GM12892 (cell line): ENCODE measurements at regions not wholly inside any gene's neighbourhood (a gene's known extent, or its start where the extent isn't known, plus 50 kb on each side); places are given as distances from the start of the nearest gene placed in this dataset.

Experiments used
- POLR2A ChIP-seq: IDR thresholded peaks from 2 replicates; pipeline ENCODE4 v1.6.1; 2011; ENCODE audit warnings: low read depth, low read length, control low read depth
- POLR2AphosphoS5 ChIP-seq: IDR thresholded peaks from 2 replicates; pipeline ENCODE4 v1.6.1; 2011; ENCODE audit warnings: low read depth, low read length, control low read depth

DNA sequence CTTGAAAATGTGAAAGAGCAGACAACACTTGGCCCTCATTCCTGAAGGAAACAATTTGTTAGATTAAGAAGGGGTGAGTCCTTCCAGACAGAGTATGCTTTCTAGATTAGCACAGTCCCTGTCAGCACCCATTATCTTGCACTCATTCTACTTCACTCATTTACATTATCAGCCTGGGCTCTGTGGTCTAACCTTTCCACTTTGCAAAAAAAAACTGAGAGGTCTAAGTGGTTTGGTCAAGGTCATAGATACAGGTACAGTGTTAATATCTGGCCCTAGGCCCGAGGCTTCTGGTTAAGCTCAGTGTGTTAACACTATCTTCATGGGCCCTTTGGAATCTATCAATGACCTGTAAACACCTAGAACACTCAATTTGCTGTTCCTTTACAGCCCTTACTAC is 123.4 kb upstream of the LRRN1 start:
- no peak for TF ChIP-seq POLR2AphosphoS5
- no peak for TF ChIP-seq POLR2A
